SK-N-SH (cell line): ENCODE measurements at regions not wholly inside any gene's neighbourhood (a gene's known extent, or its start where the extent isn't known, plus 50 kb on each side); places are given as distances from the start of the nearest gene placed in this dataset.

Experiments
- CTCF ChIA-PET: fragments of 300-600, 350-600 bp; formaldehyde crosslinking; extraction: SDS; loops from one replicate; lab custom pipeline; 2021; lab: Yijun Ruan, JAX
- POLR2A ChIA-PET: fragments of 350-600 bp; sonication (Branson Sonifier 250); formaldehyde crosslinking; extraction: SDS; loops from one replicate; lab custom pipeline; 2020; ENCODE audit warnings: antibody characterized with exemption, inconsistent platforms; lab: Yijun Ruan, JAX
- DNase-seq: peaks from one replicate; pipeline ENCODE4 v3.0.0; 2012
- H2AFZ ChIP-seq: fragments of 200-600 bp; sonication (generic); 2 replicates; pipeline ENCODE4 v1.8.1; 2016; ENCODE audit warnings: antibody characterized with exemption, mild to moderate bottlenecking, low read depth
- H3F3A ChIP-seq: fragments of 200-600 bp; sonication (generic); replicated peaks from 2 replicates; pipeline ENCODE3; 2016; ENCODE audit warnings: antibody characterized with exemption, mild to moderate bottlenecking; ENCODE audit not compliant: insufficient read depth
- H3K27ac ChIP-seq, 2 experiments: fragments of 200-500 bp in 1 of 2; fragments of 200-600 bp in 1 of 2; sonication (Bioruptor generic) in 1 of 2; sonication (generic), shearing (Covaris generic) in 1 of 2; 2 replicates each; pipeline versions ENCODE4 v1.5.1 to v1.6.1; 2014 to 2016; ENCODE audit warnings: low read depth in 2 of 2, inconsistent platforms in 1 of 2, low read length in 1 of 2, mild to moderate bottlenecking in 1 of 2, mixed read lengths in 1 of 2
- H3K27me3 ChIP-seq: fragments of 200-600 bp; sonication (generic), shearing (Covaris generic); 2 replicates; pipeline ENCODE4 v1.6.1; 2016; ENCODE audit warnings: mixed run types; ENCODE audit not compliant: insufficient read depth
- H3K36me3 ChIP-seq, 2 experiments: fragments of 200-500 bp in 1 of 2; fragments of 200-600 bp in 1 of 2; sonication (Bioruptor generic) in 1 of 2; sonication (generic) in 1 of 2; replicated peaks in 1 of 2; 2 replicates each; pipeline versions ENCODE3 to v1.5.1; 2014 to 2016; ENCODE audit warnings: low read length in 1 of 2, mild to moderate bottlenecking in 1 of 2; ENCODE audit not compliant: insufficient read depth in 2 of 2, control insufficient read depth in 1 of 2
- H3K4me1 ChIP-seq, 2 experiments: fragments of 200-500 bp in 1 of 2; fragments of 200-600 bp in 1 of 2; sonication (Bioruptor generic) in 1 of 2; sonication (generic), shearing (Covaris generic) in 1 of 2; 2 replicates each; pipeline versions ENCODE4 v1.5.1 to v1.6.1; 2014 to 2016; ENCODE audit warnings: low read depth in 1 of 2, low read length in 1 of 2, mixed run types in 1 of 2; ENCODE audit not compliant: insufficient read depth in 2 of 2, control insufficient read depth in 1 of 2
- H3K4me2 ChIP-seq: fragments of 200-600 bp; sonication (generic), shearing (Covaris generic); 2 replicates; pipeline ENCODE4 v1.6.1; 2017; ENCODE audit warnings: mixed run types
- H3K4me3 ChIP-seq, 2 experiments: fragments of 200-500 bp in 1 of 2; fragments of 200-600 bp in 1 of 2; sonication (Bioruptor generic) in 1 of 2; sonication (generic), shearing (Covaris generic) in 1 of 2; 2 replicates each; pipeline versions ENCODE4 v1.5.1 to v1.8.1; 2014 to 2016; ENCODE audit warnings: low read depth in 2 of 2, inconsistent platforms in 1 of 2, low read length in 1 of 2, mild to moderate bottlenecking in 1 of 2, mixed read lengths in 1 of 2, moderate library complexity in 1 of 2
- H3K79me2 ChIP-seq: fragments of 200-600 bp; sonication (generic); 2 replicates; pipeline ENCODE4 v1.8.1; 2017; ENCODE audit warnings: mild to moderate bottlenecking; ENCODE audit not compliant: insufficient read depth
- H3K9ac ChIP-seq: fragments of 200-600 bp; sonication (generic); 2 replicates; pipeline ENCODE4 v1.6.1; 2017; ENCODE audit warnings: mixed run types
- H3K9me2 ChIP-seq: fragments of 200-600 bp; sonication (generic); 2 replicates; pipeline ENCODE4 v1.6.1; 2017; ENCODE audit warnings: mixed run types
- H3K9me3 ChIP-seq: fragments of 200-600 bp; sonication (generic); 2 replicates; pipeline ENCODE4 v1.6.1; 2017; ENCODE audit warnings: mixed run types, mild to moderate bottlenecking, moderate library complexity
- H4K20me1 ChIP-seq: fragments of 200-600 bp; sonication (generic); 2 replicates; pipeline ENCODE4 v1.6.1; 2017; ENCODE audit warnings: mild to moderate bottlenecking, mixed run types; ENCODE audit not compliant: insufficient read depth
- CHD2 ChIP-seq: fragments of 150-350 bp; IDR thresholded peaks from 2 replicates; pipeline ENCODE4 v1.6.1; 2018; ENCODE audit warnings: low read length; ENCODE audit not compliant: partially characterized antibody
- CTCF ChIP-seq: fragments of 200-600 bp; sonication (generic); IDR thresholded peaks from 2 replicates; pipeline ENCODE4 v1.6.1; 2017; ENCODE audit warnings: antibody characterized with exemption, mild to moderate bottlenecking, moderate library complexity
- EP300 ChIP-seq, 2 experiments: IDR thresholded peaks; 2 replicates each; pipeline versions ENCODE4 v1.4.0 to v1.6.1; 2012; ENCODE audit warnings: borderline replicate concordance in 1 of 2, low read depth in 1 of 2, low read length in 1 of 2
- FOSL2 ChIP-seq: IDR thresholded peaks from 2 replicates; pipeline ENCODE4 v1.4.0; 2012; ENCODE audit warnings: low read depth, mild to moderate bottlenecking, moderate library complexity, borderline replicate concordance
- FOXJ3 ChIP-seq: sonication (generic); formaldehyde crosslinking; IDR thresholded peaks from 2 replicates; pipeline ENCODE4 v1.5.1; 2020; ENCODE audit warnings: mild to moderate bottlenecking, missing genetic modification reagents
- GATA2 ChIP-seq: sonication (generic); formaldehyde crosslinking; IDR thresholded peaks from 2 replicates; pipeline ENCODE4 v1.5.0; 2020; ENCODE audit warnings: mild to moderate bottlenecking, missing genetic modification reagents
- IRF3 ChIP-seq: fragments of 150-350 bp; IDR thresholded peaks from 2 replicates; pipeline ENCODE4 v1.6.1; 2016; ENCODE audit warnings: mild to moderate bottlenecking, low read depth, low read length
- MEF2A ChIP-seq: IDR thresholded peaks from 2 replicates; pipeline ENCODE4 v1.4.0; 2012; ENCODE audit warnings: low read depth, borderline replicate concordance
- MXI1 ChIP-seq: IDR thresholded peaks from 2 replicates; pipeline ENCODE4 v1.6.1; 2012; ENCODE audit warnings: mild to moderate bottlenecking, low read depth, low read length, improper control_type of control experiment
- NFIC ChIP-seq: IDR thresholded peaks from 2 replicates; pipeline ENCODE4 v1.4.0; 2012; ENCODE audit warnings: borderline replicate concordance
- NRF1 ChIP-seq: IDR thresholded peaks from 2 replicates; pipeline ENCODE4 v1.6.1; 2012; ENCODE audit warnings: low read depth, mild to moderate bottlenecking, low read length
- POLR2AphosphoS5 ChIP-seq: IDR thresholded peaks from 2 replicates; pipeline ENCODE4 v1.6.1; 2012; ENCODE audit warnings: low read depth, low read length
- RCOR1 ChIP-seq: fragments of 150-350 bp; IDR thresholded peaks from 2 replicates; pipeline ENCODE4 v1.6.1; 2017; ENCODE audit warnings: antibody characterized with exemption, low read length
- REST ChIP-seq: IDR thresholded peaks from 2 replicates; pipeline ENCODE4 v1.6.1; 2012; ENCODE audit warnings: mild to moderate bottlenecking, low read depth, low read length, moderate library complexity
- RFX5 ChIP-seq: IDR thresholded peaks from 2 replicates; pipeline ENCODE4 v1.6.1; 2012; ENCODE audit warnings: mild to moderate bottlenecking, improper control_type of control experiment, low read length
- RXRA ChIP-seq: IDR thresholded peaks from 2 replicates; pipeline ENCODE4 v1.4.0; 2012; ENCODE audit warnings: low read depth, mild to moderate bottlenecking, borderline replicate concordance
- SMC3 ChIP-seq: IDR thresholded peaks from 2 replicates; pipeline ENCODE4 v1.6.1; 2012; ENCODE audit warnings: low read depth, low read length, improper control_type of control experiment
- YY1 ChIP-seq: IDR thresholded peaks from 2 replicates; pipeline ENCODE4 v1.4.0; 2012; ENCODE audit warnings: low read depth, mild to moderate bottlenecking
- WGBS: methylation state at CpG from one replicate; pipeline ENCODE4 v1.1.6; 2017; ENCODE audit warnings: low lambda C conversion rate; 5-methylcytosine and 5-hydroxymethylcytosine counted together
- TF ChIP-seq, protein P1 (sequence below): IDR thresholded peaks from 2 replicates; pipeline ENCODE4 v1.4.0; 2012; ENCODE audit warnings: low read depth
- TF ChIP-seq, protein P2 (sequence below): IDR thresholded peaks from 2 replicates; pipeline ENCODE4 v1.4.0; 2012; ENCODE audit warnings: low read depth, borderline replicate concordance
- TF ChIP-seq, protein P3 (sequence below): IDR thresholded peaks from 2 replicates; pipeline ENCODE4; 2012

- Histone ChIP-seq H4K20me1 (no peaks in the 10 kb centered on the region), H2AFZ (no peak overlapping the region), H3K27ac (no peak overlapping the region), H3K9ac (no peak overlapping the region), H3K27me3 (no peaks in the 10 kb centered on the region), H3F3A (no peaks in the 10 kb centered on the region), H3K9me2 (no peaks in the 10 kb centered on the region), H3K4me3 (no peak overlapping the region), H3K36me3 (no peaks in the 10 kb centered on the region), H3K9me3 (no peaks in the 10 kb centered on the region), H3K79me2 (no peaks in the 10 kb centered on the region), H3K4me1 (no peaks in the 10 kb centered on the region), H3K4me2 (no peak overlapping the region)
- CTCF ChIA-PET: no interaction called here
- TF ChIP-seq EP300 (IDR thresholded peaks at IDR 0.05; ENCODE audit: borderline replicate concordance in 1 of 2, low read depth in 1 of 2, low read length in 1 of 2): no peak
- TF ChIP-seq MXI1: no peak
- TF ChIP-seq NFIC: no peak
- TF ChIP-seq, protein P1, sequence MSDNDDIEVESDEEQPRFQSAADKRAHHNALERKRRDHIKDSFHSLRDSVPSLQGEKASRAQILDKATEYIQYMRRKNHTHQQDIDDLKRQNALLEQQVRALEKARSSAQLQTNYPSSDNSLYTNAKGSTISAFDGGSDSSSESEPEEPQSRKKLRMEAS: no peak
- TF ChIP-seq FOSL2: no peak
- no peak for TF ChIP-seq MEF2A
- TF ChIP-seq YY1: no peak
- TF ChIP-seq POLR2AphosphoS5: no peak
- no peak for TF ChIP-seq NRF1
- no peak for TF ChIP-seq FOXJ3 (CRISPR knock-in tag)
- TF ChIP-seq CHD2: no peak
- TF ChIP-seq, protein P2, sequence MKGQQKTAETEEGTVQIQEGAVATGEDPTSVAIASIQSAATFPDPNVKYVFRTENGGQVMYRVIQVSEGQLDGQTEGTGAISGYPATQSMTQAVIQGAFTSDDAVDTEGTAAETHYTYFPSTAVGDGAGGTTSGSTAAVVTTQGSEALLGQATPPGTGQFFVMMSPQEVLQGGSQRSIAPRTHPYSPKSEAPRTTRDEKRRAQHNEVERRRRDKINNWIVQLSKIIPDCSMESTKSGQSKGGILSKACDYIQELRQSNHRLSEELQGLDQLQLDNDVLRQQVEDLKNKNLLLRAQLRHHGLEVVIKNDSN: no peak
- POLR2A ChIA-PET: no interaction called here
- no peak for DNase-seq
- 0% methylated on average over 2 of the region's 2 CpGs for WGBS
These were observed 261.4 kb upstream of the ISX start for GRCh38 chr22:34804604-34805003.

DNA sequence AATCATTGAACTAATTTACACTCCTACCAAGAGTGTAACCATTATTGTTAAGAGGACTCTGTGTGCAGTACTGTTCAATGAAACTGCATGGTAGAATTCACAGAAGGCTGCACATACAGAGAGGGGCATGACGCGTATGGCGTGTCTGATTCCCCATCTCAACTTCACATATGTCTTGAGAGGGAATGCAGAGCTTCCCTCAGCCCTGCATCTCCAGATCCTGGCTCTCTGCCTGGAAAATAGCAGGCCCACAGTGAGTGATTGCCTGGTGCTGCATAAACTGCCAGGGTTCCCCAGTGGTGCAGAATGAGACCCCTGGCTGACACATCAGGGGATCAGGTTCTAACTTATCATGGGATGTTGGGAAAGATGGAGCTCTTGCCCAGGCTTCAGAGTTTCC, 260.2 kb upstream of the ISX start:
- no peaks in the 10 kb centered on the region for H3F3A ChIP-seq
- H3K79me2 ChIP-seq: no peaks in the 10 kb centered on the region
- no peaks in the 10 kb centered on the region for H3K36me3 ChIP-seq
- ChIA-PET CTCF (no interaction called here), POLR2A (no interaction called here)
- no peak overlapping the region for H3K27ac ChIP-seq
- H3K4me2 ChIP-seq: no peak overlapping the region
- H2AFZ ChIP-seq: no peak overlapping the region
- no peaks in the 10 kb centered on the region for H3K9me3 ChIP-seq
- 13% methylated on average over 3 of the region's 3 CpGs for WGBS
- H4K20me1 ChIP-seq: no peaks in the 10 kb centered on the region
- no peaks in the 10 kb centered on the region for H3K27me3 ChIP-seq
- DNase-seq: no peak
- H3K9me2 ChIP-seq: no peaks in the 10 kb centered on the region
- no peaks in the 10 kb centered on the region for H3K4me1 ChIP-seq
- no peak overlapping the region for H3K9ac ChIP-seq
- H3K4me3 ChIP-seq: no peak overlapping the region
- TF ChIP-seq MXI1: no peak
- TF ChIP-seq SMC3: no peak
- TF ChIP-seq, protein P3, sequence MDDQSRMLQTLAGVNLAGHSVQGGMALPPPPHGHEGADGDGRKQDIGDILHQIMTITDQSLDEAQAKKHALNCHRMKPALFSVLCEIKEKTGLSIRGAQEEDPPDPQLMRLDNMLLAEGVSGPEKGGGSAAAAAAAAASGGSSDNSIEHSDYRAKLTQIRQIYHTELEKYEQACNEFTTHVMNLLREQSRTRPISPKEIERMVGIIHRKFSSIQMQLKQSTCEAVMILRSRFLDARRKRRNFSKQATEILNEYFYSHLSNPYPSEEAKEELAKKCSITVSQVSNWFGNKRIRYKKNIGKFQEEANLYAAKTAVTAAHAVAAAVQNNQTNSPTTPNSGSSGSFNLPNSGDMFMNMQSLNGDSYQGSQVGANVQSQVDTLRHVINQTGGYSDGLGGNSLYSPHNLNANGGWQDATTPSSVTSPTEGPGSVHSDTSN: no peak
- TF ChIP-seq RXRA: no peak
- no peak for TF ChIP-seq RFX5
- TF ChIP-seq RCOR1: no peak
- TF ChIP-seq NRF1: no peak
- no peak for TF ChIP-seq REST
- TF ChIP-seq FOXJ3 (CRISPR knock-in tag): no peak
- TF ChIP-seq IRF3: no peak
- no peak for TF ChIP-seq CTCF
- no peak for TF ChIP-seq CHD2
- no peak for TF ChIP-seq GATA2 (CRISPR knock-in tag)
